ENCODE measurements at regions not wholly inside any gene's neighbourhood (a gene's known extent, or its start where the extent isn't known, plus 50 kb on each side); places are given as distances from the start of the nearest gene placed in this dataset.
"Not testable (repeated sequence)": the region's sequence is repeated elsewhere in the genome, so short reads cannot be mapped to it uniquely, and the experiment has no call there.

GRCh38 chr16:85220964-85221731 lies 108.9 kb upstream of the CIBAR2 start:
- DNase-seq (ENCODE audit: low read depth) = no peak

- no peak for DNase-seq (ENCODE audit: low read depth)
Observed at GRCh38 chr16:85221771-85222154, 109.5 kb upstream of the CIBAR2 start.

- DNase-seq (ENCODE audit: low read depth) = no peak
Observed at GRCh38 chr16:85222155-85222863, 110.0 kb upstream of the CIBAR2 start.

DNA sequence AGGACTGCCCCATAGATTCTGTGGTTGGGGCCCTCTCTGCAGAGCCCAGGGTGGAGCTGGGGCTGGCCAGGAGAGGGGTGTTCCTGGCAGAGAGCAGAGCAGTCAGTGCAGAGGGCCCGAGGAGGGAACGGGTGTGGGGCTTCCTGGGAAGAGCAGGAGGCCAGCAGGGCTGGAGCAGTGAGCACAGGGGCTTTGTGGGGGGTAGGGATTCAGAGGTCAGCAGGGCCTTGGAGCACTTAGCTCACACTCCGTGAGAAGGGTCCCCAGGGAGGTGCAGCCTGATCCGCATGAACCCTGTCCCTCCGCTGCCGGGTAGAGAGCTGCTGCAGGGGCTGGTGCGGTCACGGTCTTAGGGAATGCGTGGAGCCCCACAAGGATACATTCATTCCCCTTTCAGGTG lies 113.0 kb upstream of the CIBAR2 start:
- DNase-seq (ENCODE audit: low read depth) = no peak

DNA sequence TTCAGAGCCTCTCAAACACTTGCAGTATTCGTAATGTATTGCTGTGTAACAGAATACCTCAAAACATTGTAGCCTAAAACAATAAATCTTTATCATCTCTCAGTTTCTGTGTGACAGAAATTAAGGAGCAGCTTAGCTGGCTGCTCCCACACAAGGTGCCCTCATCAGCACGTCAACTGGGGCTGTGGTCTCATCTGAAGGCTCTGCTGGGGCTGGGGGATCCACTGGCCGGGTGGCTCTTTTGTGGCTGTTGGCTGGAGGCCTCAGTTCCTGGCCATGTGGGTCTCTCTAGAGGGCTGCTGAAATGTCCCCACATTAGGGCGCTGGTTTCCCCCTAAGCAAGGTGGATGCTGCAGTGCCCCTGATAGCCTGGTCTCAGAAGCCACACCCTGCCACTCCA lies 113.4 kb upstream of the CIBAR2 start:
- DNase-seq (ENCODE audit: low read depth) = no peak

- DNase-seq (ENCODE audit: low read depth) = no peak
Observed at GRCh38 chr16:85227084-85227945, 115.0 kb upstream of the CIBAR2 start.

GRCh38 chr16:85227946-85228862 lies 115.9 kb upstream of the CIBAR2 start:
- no peak for DNase-seq (ENCODE audit: low read depth)

GRCh38 chr16:85228970-85229430 lies 116.7 kb upstream of the CIBAR2 start:
- no peak for DNase-seq (ENCODE audit: low read depth)

- DNase-seq (ENCODE audit: low read depth) = no peak
Observed at GRCh38 chr16:85229869-85230462, 117.7 kb upstream of the CIBAR2 start.

DNA sequence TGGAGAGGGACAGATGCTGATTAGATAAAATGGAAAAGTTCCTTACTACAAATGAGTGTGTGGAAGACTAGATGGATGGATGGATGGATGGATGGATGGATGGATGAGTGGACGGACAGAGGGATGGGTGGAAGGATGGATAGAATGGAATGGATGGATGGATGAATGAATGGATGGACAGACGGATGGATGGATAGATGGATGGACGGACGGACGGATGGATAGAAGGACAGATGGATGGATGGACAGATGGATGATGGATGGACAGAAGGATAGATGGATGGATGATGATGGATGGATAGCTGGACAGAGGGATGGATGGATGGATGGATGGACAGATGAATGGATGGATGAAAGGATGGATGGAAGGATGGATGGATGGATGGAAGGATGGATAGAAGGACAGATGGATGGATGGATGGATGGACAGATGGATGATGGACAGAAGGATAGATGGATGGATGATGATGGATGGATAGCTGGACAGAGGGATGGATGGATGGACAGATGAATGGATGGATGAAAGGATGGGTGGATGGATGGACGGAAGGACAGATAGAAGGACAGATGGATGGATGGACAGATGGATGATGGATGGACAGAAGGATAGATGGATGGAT lies 118.6 kb upstream of the CIBAR2 start:
- not testable (repeated sequence) for DNase-seq (ENCODE audit: low read depth)

DNA sequence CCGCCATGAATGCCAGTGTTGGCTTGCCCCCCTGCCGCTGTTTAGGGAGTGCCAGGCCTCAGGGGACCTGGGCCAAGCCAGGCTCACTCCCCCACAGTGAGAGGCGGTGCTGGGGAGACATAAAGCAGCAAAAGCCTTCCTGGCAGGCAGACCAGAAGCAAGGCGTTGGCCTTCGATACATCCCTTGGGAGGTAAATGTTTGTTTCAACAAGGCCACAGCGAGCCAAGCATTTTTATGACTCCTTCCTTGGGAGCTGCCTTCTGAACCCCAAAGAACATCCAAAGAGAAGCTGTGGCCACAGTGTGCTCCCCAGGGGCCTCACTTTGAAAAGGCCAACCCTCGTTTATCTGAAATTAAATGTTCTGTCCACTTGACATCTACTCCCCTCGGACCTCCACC lies 119.7 kb upstream of the CIBAR2 start:
- DNase-seq (ENCODE audit: low read depth) = no peak

GRCh38 chr16:85232369-85233142 lies 120.3 kb upstream of the CIBAR2 start:
- DNase-seq (ENCODE audit: low read depth) = no peak

DNA sequence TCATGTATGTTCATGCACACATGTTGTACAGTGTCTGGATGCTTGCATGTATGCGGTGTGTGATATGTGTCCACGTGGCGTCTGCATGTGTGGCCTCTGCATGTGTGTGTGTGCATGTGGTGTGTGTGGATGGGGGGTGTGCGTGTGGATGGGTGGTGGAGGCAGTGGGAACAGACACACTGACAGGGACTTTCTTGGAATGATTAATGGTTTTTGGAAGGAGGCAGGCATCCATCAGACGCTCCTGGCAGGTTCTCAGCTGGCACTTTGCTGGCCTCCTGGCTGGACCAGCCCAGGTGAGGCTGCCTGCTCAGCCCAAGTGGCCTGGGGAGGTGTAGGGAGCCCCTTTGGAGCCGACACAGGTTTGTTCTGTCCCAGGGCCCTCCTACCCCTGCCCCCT lies 121.2 kb upstream of the CIBAR2 start:
- DNase-seq (ENCODE audit: low read depth) = no peak

DNA sequence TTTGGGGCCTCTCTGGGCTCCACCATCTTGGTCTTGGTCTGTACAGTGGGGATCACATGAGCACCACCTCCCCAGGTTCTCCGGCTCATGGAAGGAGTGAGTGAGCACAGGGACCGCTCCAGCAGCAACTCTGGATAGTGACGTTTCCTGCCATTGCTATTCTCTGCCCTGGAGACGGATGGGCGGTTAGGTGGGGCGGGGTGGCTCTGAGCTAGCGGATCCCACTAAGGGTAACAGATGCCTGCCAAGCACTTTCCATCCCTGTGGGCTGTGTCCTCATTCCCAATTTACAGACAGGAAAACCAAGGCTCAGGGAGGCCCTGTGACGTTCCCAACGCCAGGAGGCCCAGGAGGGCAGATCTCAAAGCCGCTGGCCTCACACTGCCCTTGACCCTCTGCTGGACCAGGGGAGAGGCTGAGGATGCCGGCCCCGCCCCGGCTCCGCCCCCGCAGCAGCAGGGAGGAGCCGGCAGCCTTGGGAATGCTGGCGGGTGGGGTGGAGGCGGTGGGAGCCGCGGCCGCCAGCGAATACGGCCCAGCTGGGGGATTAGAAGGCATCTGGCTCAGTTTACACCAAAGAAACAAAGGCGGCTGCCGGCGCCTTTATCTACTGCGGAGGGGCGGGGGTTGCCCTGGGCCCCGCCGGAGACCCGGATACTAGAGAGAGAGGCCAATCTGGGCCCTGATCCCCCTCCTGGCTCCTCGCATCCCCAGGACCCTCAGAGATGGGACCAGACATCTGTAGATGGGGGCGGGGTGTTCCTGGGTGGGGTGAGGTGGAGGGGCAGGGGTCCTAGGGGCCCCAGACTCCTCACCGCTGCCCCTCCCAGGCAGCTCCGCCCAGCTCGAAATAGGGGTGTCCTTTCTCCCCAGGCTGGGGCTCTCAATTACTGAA lies 122.3 kb upstream of the CIBAR2 start:
- no peak for DNase-seq (ENCODE audit: low read depth)

- DNase-seq (ENCODE audit: low read depth) = no peak
Observed at GRCh38 chr16:85235991-85236817, 123.9 kb upstream of the CIBAR2 start.

DNA sequence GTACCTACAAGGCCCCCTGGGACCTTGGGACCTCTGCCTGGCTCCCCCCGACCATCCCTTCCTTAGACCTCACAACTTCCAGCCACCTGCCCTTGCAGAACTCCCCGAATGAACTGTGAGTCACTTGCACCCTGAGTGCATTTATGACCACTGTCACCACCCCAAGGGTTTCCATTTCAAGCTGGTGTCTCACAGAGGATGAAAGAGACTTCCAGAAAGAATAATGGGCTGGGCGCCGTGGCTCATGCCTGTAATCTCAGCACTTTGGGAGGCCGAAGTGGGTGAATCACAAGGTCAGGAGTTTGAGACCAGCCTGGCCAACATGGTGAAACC lies 124.5 kb upstream of the CIBAR2 start:
- no peak for DNase-seq (ENCODE audit: low read depth)

DNA sequence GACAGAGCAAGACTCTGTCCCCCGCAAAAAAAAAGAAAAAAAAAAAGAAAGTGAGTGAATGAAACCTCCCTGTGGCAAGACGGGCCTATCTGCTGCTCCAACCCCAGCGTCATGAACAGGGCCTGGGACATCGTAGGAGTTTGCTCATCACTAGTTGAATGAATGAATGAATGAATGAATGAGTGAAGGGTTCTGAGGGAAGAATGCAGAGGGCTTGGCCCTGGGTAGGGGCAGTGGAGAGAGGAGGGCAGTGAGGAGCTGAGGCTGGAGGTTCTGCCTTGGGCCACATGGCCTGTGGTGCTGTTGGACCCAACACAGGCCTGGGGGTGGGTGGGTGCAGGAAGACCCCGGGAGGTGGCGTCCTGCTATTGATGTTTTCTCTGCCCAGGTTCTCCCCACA lies 125.5 kb upstream of the CIBAR2 start:
- no peak for DNase-seq (ENCODE audit: low read depth)

- DNase-seq (ENCODE audit: low read depth) = no peak
Observed at GRCh38 chr16:85238233-85238647, 126.0 kb upstream of the CIBAR2 start.

Data from stimulated activated CD8-positive, alpha-beta memory T cell treated with anti-CD3 and anti-CD28 coated beads, Interleukin-12 subunit alpha, Interleukin-12 subunit beta, amount 100 ng/mL, for 4 hours (primary cell).